ENCODE measurements at regions not wholly inside any gene's neighbourhood (a gene's known extent, or its start where the extent isn't known, plus 50 kb on each side); places are given as distances from the start of the nearest gene placed in this dataset.

DNA sequence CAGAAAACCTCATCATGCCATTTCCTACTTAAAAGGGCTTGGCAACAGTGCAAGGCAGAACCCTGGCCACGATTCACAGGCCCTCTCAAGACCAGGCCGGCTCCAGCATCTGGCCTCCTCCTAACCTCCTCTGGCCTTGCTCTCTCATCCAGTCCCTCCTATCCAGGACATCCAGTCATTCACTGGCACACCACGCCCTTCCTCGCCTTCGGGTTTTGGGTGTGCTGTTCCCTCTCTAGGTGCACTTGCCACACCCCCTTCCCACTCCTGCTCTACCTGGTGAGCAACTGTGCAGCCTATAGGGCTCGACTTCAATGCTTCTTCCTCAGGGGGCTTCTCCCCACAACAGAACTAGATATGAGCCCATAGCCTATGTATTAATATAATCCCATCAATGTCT lies 317.1 kb downstream of the ARRDC4 start:
- Histone ChIP-seq H3K27me3 (peaks cover 0 to 20% (median 0%) of the 10 kb centered on the region in 7 donors), H3K36me3 (no peaks in the 10 kb centered on the region), H3K9me3 (no peaks in the 10 kb centered on the region), H3K27ac (no peak overlapping the region), H3K4me3 (no peak overlapping the region), H3K4me1 (no peaks in the 10 kb centered on the region)
- intact Hi-C loops (cut with DNase I): no loop called here
- TF ChIP-seq CTCF (IDR thresholded peaks at IDR 0.05): no peak
- 65 to 74% methylated on average over 6 of the region's 6 CpGs for WGBS, 2 donors
- ATAC-seq: no peak
- no peak for DNase-seq

DNA sequence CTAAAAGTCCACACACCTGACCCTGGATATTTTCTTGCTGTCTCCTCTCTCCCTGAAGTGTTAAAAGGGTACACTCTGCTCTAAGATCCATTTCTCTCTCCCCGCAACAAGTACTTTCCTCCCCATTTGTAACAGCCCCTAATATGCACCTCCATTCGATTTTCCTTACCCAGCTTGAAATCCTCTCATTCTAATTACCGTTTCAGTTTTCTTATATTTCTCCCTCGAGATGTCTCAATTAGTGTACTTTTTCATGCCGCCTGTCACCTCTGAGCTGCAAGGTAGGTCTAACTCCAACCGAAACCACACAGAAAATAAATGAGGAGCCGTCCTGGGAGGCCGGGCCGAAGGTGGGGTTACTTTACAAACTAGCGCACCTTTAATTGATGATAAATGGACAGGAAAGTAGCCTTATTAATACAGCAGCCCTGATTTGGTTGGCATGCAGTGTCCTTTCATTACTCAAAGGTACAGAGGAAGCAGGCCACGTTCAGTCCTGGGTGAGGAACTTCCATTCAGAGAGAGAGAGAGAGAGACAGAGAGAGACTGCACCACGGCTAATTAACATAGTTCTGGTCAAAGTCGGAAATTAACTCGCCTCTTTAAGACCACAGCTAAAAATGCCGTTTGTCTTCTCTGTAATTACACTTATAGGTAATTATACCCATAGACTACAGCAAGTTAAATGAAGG lies 319.9 kb downstream of the ARRDC4 start:
- DNase-seq (no peak), ATAC-seq (no peak)
- peaks cover 0 to 40% (median 16%) of the 10 kb centered on the region in 7 donors for H3K27me3 ChIP-seq
- H3K4me3 ChIP-seq: no peak overlapping the region
- intact Hi-C loops (cut with DNase I): no loop called here
- no peaks in the 10 kb centered on the region for H3K36me3 ChIP-seq
- no peak for TF ChIP-seq CTCF (IDR thresholded peaks at IDR 0.05)
- no peak overlapping the region for H3K27ac ChIP-seq
- no peaks in the 10 kb centered on the region for H3K4me1 ChIP-seq
- 75% methylated on average over 15 of the region's 15 CpGs for WGBS, 2 donors
- no peaks in the 10 kb centered on the region for H3K9me3 ChIP-seq

GRCh38 chr15:98281130-98281529 lies 320.6 kb downstream of the ARRDC4 start:
- 34 to 35% methylated on average over 3 of the region's 3 CpGs for WGBS, 2 donors
- DNase-seq: no peak
- intact Hi-C loops (cut with DNase I): no loop called here
- H3K4me1 ChIP-seq: no peaks in the 10 kb centered on the region
- peaks cover 0 to 46% (median 16%) of the 10 kb centered on the region in 7 donors for H3K27me3 ChIP-seq
- H3K4me3 ChIP-seq: no peak overlapping the region
- no peaks in the 10 kb centered on the region for H3K9me3 ChIP-seq
- H3K36me3 ChIP-seq: no peaks in the 10 kb centered on the region
- no peak overlapping the region for H3K27ac ChIP-seq
- ATAC-seq: no peak
- TF ChIP-seq CTCF (IDR thresholded peaks at IDR 0.05): no peak

DNA sequence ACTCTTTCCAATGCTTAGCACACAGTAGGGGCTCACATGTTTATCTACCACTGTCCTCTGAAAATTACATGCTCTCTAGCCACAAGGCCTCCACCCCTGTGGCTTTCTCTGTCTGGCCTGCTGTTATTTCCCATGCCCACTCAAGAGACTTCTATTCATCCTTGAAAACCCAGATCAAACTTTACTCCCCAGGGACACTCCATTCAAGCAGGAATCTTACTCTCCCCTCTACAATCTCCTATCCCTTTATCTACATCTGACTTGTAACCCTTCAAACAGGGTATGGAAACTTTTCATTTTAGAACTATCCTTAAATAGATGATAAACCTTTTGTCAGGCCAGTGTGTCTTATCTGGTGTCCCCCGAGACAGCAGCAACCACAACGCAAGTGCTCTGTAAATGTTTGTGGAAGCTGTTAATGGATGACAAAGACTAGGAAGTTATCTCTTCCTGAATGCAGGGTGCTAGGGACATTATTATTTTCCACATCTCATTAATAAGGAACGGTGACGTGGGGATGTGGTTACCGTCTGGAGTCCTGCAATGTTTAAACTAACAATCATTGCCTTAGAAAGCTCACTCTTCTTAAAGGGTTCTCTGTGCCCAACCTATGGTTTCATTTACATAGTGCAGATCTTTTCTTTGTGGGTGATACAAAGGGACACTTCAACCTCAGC lies 322.3 kb downstream of the ARRDC4 start:
- H3K4me3 ChIP-seq: no peak overlapping the region
- intact Hi-C loops (cut with DNase I): no loop called here
- H3K9me3 ChIP-seq: no peaks in the 10 kb centered on the region
- ATAC-seq (no peak), DNase-seq (no peak)
- TF ChIP-seq CTCF (IDR thresholded peaks at IDR 0.05): no peak
- peaks cover 0 to 53% (median 16%) of the 10 kb centered on the region in 7 donors for H3K27me3 ChIP-seq
- H3K27ac ChIP-seq: no peak overlapping the region
- no peaks in the 10 kb centered on the region for H3K4me1 ChIP-seq
- WGBS, 2 donors: 10 to 12% methylated on average over 5 of the region's 5 CpGs
- no peaks in the 10 kb centered on the region for H3K36me3 ChIP-seq

Data from heart right ventricle (tissue), 16 donors.